ENCODE measurements at regions not wholly inside any gene's neighbourhood (a gene's known extent, or its start where the extent isn't known, plus 50 kb on each side); places are given as distances from the start of the nearest gene placed in this dataset.
"Not testable (repeated sequence)": the region's sequence is repeated elsewhere in the genome, so short reads cannot be mapped to it uniquely, and the experiment has no call there.

DNA sequence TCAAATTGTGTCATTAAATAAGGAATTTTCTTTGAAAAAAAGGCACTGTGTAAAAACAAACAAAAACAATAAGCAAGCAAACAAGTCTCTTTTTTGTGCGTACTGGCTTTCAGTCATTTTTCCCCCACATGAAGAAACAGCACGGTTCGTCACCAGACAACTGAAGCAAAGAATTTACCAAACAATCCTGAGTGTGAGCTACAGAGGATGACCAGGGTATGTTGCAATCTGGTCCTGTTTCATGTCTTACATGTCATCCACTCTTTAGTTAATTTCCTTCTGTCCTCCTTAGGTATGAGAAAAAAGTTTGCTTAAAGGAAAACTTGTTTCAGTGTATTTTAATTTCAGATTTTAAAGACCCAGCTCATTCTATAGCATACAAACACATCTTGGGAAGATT is 1080.7 kb upstream of the NUDT12 start:
- DNase-seq (ENCODE audit: low spot score), result peak; percentile 88

DNA sequence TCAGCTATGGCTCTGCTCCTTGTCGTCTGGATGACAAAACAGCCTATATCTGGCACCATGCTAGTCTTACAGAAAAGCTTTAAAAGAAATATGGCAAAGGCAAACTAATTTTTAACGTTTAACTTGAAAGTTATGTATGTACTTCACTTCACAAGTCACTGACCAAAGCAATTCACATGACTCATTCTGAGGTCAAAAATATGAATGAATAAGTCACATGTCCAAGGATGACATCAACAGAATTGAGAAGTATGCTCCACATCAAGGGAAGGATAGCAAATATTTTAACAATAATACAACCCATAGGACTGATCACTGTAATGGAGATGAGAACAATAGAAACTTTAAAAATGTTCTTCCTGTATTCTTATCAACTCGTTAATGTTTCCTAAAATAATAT is 1072.6 kb upstream of the NUDT12 start:
- no peak for DNase-seq (ENCODE audit: low spot score)

- DNase-seq (ENCODE audit: low spot score), result no peak
Measured at GRCh38 chr5:104628911-104629310, 1066.3 kb upstream of the NUDT12 start.

DNA sequence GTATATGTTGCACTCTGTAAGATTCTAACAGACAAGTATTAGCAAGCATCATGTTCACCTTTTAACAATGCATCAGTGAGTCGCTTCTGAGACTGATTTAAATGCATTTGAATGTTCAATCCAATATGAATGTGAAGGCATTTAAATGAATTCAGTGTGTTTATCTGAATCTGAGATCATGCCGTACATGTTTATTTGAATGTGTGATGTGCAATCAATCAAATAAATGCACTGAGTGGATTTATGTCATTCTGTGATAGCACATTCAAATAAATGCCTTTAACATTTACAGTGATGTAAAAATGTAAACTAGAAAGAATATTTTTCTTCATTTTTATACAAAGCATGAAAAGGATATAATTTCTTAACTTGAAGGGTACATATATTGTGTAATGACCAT is 1063.5 kb upstream of the NUDT12 start:
- DNase-seq (ENCODE audit: low spot score), result no peak

DNA sequence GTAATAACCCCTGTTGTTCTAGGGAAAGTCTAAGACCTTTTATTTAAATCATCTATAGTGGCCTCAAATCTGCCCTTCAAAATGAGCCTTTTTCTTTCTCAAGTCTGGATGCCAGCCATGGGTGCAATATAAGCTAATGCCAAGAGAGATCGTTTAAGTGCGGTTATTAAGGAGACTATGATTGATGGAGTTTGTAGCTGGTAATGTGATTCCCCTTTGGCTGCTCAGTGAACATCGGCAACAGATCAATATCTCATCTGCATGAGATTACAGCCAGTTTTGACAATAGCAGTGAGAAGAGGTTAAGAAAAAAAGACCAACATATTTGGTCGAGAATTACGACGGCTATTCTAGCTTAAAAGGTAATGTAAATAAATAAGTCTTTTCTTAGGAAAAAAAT is 1049.4 kb upstream of the NUDT12 start:
- DNase-seq (ENCODE audit: low spot score), result no peak

DNA sequence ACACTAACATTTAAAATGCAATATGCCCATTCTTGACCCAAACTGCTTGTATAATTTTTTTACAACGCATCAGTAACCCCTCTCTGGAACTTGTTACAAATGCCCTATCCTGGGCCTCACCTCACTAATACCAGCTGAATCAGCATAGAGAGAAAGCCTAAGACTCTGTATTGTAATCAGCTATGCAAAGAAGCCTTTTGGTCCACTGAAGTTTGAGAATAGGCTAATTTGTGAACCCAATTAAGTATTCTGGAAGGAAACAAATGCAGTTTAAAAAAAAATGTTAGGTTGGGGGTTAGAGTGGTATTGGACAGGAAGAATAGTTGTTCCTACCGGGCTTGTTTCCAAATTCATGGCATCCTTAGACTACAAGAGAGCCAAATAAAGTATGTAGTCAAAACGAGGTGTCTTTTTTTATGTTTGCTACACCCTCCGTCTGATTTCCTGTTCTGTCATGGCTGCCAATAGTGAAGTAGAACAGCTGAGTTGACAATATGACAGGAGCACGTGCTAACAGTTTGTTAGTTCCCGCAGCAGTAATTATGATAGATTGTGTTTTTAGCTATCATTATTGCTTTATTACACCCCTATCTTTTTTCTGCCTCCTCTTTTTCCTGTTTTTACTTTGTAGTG is 1048.7 kb upstream of the NUDT12 start:
- DNase-seq (ENCODE audit: low spot score), result no peak

DNA sequence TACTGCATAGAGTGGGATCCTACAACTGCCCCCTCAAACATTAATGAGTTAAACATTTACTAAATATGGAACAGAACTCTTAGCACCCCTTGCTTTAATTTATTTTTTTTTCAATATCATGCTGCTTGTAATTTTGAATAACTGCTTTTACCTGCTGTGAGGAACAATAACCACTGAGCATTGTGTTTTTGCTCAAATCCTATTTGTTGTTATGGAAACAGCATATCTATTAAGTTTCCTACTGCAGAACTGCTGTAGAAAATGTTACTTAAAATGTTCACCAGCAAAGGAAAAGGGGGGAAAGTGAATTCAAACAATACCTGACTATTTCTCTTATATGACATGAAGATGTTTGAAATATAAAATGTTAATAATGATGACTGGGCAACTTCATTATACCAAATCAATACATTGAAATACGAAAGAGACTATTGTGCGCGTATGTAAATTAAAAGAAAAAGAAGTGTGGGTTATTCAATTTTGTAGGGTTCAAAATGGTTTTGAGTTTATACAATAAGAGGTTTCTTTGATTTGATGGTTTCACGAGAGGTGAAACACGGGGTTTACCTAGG is 1043.8 kb upstream of the NUDT12 start:
- no peak for DNase-seq (ENCODE audit: low spot score)

DNA sequence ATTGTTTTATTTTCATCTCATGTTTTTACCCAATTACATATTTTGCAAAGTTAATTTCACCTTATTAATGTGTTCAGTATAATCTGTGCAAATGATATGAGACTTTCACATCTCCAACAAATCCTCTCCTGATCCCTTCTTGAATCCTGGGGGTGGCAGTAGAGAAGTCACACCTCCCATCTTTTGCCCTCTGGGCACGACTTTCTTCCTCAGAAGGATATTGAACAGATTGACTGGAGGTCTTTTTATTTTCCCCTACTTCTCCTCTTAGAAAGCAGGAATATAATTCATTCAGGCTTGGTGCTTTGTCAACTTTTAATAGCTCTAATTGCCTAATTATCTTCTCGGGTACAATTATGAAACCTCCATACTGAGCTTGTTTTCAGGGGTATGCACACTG is 1037.1 kb upstream of the NUDT12 start:
- no peak for DNase-seq (ENCODE audit: low spot score)

GRCh38 chr5:104598285-104598684 is 1035.7 kb upstream of the NUDT12 start:
- no peak for DNase-seq (ENCODE audit: low spot score)

DNA sequence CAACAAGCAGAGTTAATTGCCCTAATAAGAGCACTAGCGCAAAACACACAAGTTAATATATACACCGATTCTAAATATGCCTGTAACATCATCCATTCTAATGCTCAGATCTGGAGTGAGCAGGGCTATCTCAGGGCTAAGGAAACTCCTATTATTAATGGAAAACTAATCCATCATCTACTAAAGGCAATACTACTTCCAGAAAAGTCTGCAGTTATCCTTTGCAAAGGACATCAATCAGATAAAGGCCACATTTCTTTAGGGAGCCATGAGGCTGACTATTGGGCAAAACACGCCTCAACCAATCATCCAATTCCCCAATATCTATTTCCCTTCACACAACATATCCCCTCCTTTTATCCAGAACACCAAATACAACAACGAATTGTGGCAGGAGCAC is 1032.3 kb upstream of the NUDT12 start:
- DNase-seq (ENCODE audit: low spot score), result no peak

GRCh38 chr5:104576677-104577076 is 1014.1 kb upstream of the NUDT12 start:
- DNase-seq (ENCODE audit: low spot score), result no peak

- DNase-seq (ENCODE audit: low spot score), result no peak
Measured at GRCh38 chr5:104573949-104574709, 1011.5 kb upstream of the NUDT12 start.

DNA sequence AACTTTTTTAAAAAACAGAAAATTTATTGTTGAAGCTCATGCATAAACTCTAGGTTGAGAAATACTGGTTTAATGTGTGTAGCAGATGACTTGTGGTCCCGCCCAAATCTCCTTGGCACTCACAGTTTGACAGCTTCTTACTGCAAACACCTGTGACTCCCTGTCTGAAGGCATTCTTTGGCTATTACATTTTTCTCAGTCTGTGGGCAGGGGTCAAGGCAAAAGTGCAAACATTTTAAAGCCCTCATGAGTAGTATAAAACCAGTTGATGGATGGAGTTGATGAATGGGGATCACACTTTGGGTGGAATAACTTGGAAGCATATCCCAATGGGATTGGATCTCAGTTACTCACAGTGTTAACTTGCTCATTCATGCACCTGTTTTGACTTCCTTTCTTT is 1007.0 kb upstream of the NUDT12 start:
- no peak for DNase-seq (ENCODE audit: low spot score)

- no peak for DNase-seq (ENCODE audit: low spot score)
Measured at GRCh38 chr5:104564530-104564929, 1001.9 kb upstream of the NUDT12 start.

DNA sequence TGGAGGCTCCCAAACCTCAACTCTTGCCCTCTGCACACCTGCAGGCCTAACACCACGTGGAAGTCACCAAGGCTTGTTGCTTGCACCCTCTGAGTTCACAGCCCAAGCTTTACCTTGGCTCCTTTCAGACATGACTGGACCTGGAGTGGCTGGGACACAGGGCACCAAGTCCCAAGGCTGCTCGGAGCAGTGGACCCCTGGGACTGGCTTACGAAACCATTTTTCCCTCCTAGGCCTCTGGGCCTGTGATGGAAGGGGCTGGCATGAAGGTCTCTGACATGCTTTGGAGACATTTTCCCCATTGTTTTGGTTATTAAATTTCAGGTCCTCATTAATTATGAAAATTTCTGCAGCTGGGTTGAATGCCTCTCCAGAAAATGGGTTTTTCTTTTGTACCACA is 994.4 kb upstream of the NUDT12 start:
- DNase-seq (ENCODE audit: low spot score), result no peak

GRCh38 chr5:104551628-104552027 is 989.0 kb upstream of the NUDT12 start:
- DNase-seq (ENCODE audit: low spot score), result no peak

GRCh38 chr5:104546871-104547270 is 984.3 kb upstream of the NUDT12 start:
- not testable (repeated sequence) for DNase-seq (ENCODE audit: low spot score)

GRCh38 chr5:104541141-104541785 is 978.7 kb upstream of the NUDT12 start:
- no peak for DNase-seq (ENCODE audit: low spot score)

DNA sequence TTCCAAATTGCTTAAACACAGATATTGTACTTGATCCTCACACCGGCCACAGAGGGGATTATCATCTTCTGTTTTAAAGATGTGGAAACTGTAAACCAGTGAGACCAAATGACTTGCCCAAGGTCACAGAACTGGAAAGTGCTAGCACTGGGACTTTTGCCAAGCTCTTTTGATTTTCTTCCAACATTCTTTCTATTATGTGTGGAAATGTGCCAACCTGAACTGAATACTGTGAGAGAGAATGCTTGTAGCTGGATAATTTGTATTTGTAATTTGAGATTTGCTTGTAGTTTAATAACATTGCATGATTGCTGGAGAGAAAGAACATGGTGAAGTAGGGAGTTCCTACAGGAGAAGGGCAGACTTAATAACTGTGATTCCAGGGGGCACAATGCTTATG is 977.9 kb upstream of the NUDT12 start:
- DNase-seq (ENCODE audit: low spot score), result peak; percentile 26

DNA sequence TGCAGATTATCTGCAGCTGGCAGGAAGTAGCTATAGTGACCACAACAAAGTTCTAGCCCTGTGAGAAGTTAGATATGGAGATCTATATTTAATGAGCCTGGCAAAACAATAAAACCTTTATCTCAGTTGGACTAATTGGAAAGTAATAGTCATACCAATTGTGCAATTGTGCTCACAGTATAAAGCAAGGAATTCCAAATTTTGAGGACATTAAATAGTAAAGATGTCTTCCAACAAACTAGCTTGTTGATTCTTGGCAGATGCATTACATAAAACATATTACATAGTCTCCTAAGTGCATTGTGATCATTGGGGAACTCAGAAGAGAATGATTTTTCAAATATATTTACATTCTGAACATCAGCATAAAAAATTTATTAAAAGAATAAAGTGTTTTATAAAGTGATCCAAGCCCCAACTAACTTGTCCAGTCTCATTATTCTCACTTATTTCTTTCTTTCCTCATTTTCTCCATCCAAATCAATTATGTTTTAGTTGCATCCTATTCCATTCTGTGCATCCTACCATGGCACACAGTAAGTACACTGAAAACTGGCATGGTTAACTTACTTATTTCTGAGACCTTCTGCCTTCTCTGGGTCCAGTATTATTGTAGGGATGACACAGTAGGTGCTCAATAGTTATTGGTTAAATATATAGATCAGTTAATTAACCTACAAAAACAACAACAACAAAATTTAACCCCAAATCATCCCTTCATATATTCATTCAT is 977.2 kb upstream of the NUDT12 start:
- DNase-seq (ENCODE audit: low spot score), result no peak

DNA sequence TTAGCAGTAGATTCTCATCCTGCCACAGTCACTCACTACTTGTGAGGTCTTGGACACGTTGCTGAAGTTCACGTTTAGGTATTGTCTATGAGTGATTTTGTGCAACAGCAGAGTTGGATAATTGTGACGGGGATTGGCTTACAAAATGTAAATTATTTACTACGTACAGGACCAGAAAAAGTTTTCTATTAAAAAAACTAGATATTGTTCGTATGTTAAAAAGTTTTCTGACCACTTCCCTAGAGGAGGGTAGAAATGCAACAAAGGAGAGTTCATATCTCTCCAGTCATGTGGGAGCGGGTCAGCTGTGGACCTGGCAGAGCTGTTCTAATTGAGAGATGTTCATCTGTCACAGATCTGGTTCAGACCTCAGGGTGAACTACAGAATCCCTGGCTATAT is 976.1 kb upstream of the NUDT12 start:
- DNase-seq (ENCODE audit: low spot score), result no peak

DNA sequence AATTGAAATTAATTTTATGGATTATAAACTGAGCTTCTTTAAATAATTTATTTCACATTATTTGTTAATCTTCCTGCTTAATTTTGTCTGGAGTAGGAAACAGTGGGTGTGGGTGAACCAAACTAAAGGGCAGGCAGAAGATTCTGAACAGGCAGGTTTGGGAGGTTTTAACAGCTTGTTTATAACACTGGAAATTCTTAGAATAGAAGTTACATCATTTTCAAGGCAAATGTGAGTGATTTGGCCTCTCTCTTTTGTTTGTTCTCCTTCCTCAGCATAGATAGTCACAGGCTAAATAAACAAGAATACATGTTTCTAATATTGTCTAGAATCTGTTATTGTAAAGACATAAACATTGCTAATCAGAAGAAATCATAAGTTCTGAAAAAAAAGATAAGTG is 970.9 kb upstream of the NUDT12 start:
- peak; percentile 56 for DNase-seq (ENCODE audit: low spot score)

Data from umbilical cord (tissue), 1 donor.